ENCODE measurements at regions not wholly inside any gene's neighbourhood (a gene's known extent, or its start where the extent isn't known, plus 50 kb on each side); places are given as distances from the start of the nearest gene placed in this dataset.

DNA sequence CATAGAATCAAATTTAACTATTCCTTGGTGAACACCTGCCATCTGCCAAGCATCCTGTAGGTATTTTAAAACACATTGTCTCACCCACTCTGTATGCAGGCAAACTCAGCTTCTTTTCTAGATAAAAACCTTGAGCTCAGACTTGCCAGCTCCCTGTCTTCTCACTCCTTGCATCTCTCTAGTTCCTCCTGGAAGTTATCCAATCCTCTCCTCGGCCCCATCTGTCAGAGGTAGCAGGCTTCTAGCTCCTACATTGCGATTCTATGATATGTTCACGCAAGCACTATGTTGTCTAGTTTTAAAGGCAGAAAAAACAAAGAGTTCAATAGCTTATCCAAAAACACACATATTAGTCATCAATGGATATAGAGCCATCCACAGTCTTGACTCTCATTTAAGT is 67.0 kb upstream of the APCDD1 start:
- Histone ChIP-seq H4K20me1 (ENCODE audit: control insufficient read depth, insufficient read depth, low read depth, low read length) (no peaks in the 10 kb centered on the region), H3F3A (ENCODE audit: control insufficient read depth, insufficient read depth) (no peaks in the 10 kb centered on the region), H3K9me2 (replicated peaks; ENCODE audit: control insufficient read depth, low read length) (no peaks in the 10 kb centered on the region; the same call in 1 of the 2 replicates), H3K4me2 (ENCODE audit: low read length) (no peak overlapping the region), H3K9me3 (ENCODE audit: control insufficient read depth, insufficient read depth, low read length) (no peaks in the 10 kb centered on the region), H3K4me3 (ENCODE audit: low read length) (no peak overlapping the region), H3K4me1 (ENCODE audit: control insufficient read depth, low read length) (no peaks in the 10 kb centered on the region), H3K27ac (ENCODE audit: low read depth, low read length) (no peak overlapping the region), H3K36me3 (ENCODE audit: control insufficient read depth, low read length) (no peaks in the 10 kb centered on the region), H3K79me2 (ENCODE audit: control insufficient read depth, low read length) (no peaks in the 10 kb centered on the region), H3K27me3 (ENCODE audit: control insufficient read depth, low read length) (peaks cover 3% of the 10 kb centered on the region; the same call in 1 of the 2 replicates)
- TF ChIP-seq, protein P1, sequence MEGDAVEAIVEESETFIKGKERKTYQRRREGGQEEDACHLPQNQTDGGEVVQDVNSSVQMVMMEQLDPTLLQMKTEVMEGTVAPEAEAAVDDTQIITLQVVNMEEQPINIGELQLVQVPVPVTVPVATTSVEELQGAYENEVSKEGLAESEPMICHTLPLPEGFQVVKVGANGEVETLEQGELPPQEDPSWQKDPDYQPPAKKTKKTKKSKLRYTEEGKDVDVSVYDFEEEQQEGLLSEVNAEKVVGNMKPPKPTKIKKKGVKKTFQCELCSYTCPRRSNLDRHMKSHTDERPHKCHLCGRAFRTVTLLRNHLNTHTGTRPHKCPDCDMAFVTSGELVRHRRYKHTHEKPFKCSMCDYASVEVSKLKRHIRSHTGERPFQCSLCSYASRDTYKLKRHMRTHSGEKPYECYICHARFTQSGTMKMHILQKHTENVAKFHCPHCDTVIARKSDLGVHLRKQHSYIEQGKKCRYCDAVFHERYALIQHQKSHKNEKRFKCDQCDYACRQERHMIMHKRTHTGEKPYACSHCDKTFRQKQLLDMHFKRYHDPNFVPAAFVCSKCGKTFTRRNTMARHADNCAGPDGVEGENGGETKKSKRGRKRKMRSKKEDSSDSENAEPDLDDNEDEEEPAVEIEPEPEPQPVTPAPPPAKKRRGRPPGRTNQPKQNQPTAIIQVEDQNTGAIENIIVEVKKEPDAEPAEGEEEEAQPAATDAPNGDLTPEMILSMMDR (IDR thresholded peaks at IDR 0.05; ENCODE audit: low read depth, low read length, poor library complexity, severe bottlenecking), result no peak
- TF ChIP-seq EZH2phosphoT487 (IDR thresholded peaks at IDR 0.05; ENCODE audit: borderline replicate concordance, low read length), result no peak

DNA sequence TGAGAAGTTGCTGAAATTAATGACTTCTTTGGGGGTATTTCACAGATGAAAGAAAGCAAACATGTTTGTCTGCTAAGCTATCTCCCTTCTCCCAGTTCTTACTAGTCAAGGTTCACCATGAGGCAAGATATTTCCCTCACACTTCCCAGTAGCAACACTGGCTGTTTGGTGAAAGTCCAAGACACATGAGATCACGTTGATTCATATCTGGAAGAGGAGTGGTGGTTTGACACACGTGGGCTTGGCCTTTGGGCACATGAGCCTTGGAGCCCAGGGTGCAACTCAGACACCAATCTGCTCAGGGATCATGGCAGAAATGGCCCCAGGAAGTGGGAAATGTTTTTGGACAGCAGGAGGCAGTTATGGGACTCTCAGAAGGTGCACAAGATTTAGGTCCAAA is 66.1 kb upstream of the APCDD1 start:
- no peaks in the 10 kb centered on the region; the same call in 1 of the 2 replicates for H3K9me2 ChIP-seq (replicated peaks; ENCODE audit: control insufficient read depth, low read length)
- no peaks in the 10 kb centered on the region for H4K20me1 ChIP-seq (ENCODE audit: control insufficient read depth, insufficient read depth, low read depth, low read length)
- no peak overlapping the region for H3K4me2 ChIP-seq (ENCODE audit: low read length)
- no peaks in the 10 kb centered on the region for H3K4me1 ChIP-seq (ENCODE audit: control insufficient read depth, low read length)
- no peak for TF ChIP-seq EZH2phosphoT487 (IDR thresholded peaks at IDR 0.05; ENCODE audit: borderline replicate concordance, low read length)
- TF ChIP-seq, protein P1 (IDR thresholded peaks at IDR 0.05; ENCODE audit: low read depth, low read length, poor library complexity, severe bottlenecking), result no peak
- H3F3A ChIP-seq (ENCODE audit: control insufficient read depth, insufficient read depth), result no peaks in the 10 kb centered on the region
- H3K27ac ChIP-seq (ENCODE audit: low read depth, low read length), result no peak overlapping the region
- H3K4me3 ChIP-seq (ENCODE audit: low read length), result no peak overlapping the region
- no peaks in the 10 kb centered on the region for H3K9me3 ChIP-seq (ENCODE audit: control insufficient read depth, insufficient read depth, low read length)
- H3K79me2 ChIP-seq (ENCODE audit: control insufficient read depth, low read length), result no peaks in the 10 kb centered on the region
- no peaks in the 10 kb centered on the region for H3K27me3 ChIP-seq (ENCODE audit: control insufficient read depth, low read length)
- H3K36me3 ChIP-seq (ENCODE audit: control insufficient read depth, low read length), result no peaks in the 10 kb centered on the region

DNA sequence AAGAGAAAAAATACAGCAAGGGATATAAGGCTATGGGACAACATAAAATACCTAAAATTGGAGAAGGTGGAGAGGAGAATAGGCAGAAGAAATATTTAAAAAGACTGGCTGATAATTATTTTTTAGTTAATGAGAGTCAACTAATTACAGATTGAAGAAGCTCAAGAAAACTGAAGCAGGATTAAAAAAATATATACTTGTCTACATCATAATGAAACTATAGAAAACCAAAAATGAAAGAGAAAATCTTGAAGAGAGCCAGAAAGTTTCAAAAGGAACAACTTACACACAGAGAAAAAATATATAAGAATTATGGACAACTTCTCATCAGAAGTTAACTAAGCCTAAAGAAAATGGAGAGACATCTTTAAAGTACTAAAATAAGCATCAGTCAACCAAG is 62.9 kb upstream of the APCDD1 start:
- Histone ChIP-seq H3K9me2 (replicated peaks; ENCODE audit: control insufficient read depth, low read length) (no peaks in the 10 kb centered on the region; the same call in 1 of the 2 replicates), H3K4me2 (ENCODE audit: low read length) (no peak overlapping the region), H3K27me3 (ENCODE audit: control insufficient read depth, low read length) (no peaks in the 10 kb centered on the region), H3K4me3 (ENCODE audit: low read length) (no peak overlapping the region), H3K27ac (ENCODE audit: low read depth, low read length) (no peak overlapping the region), H4K20me1 (ENCODE audit: control insufficient read depth, insufficient read depth, low read depth, low read length) (no peaks in the 10 kb centered on the region), H3K9me3 (ENCODE audit: control insufficient read depth, insufficient read depth, low read length) (no peaks in the 10 kb centered on the region), H3K36me3 (ENCODE audit: control insufficient read depth, low read length) (no peaks in the 10 kb centered on the region), H3K4me1 (ENCODE audit: control insufficient read depth, low read length) (no peaks in the 10 kb centered on the region), H3K79me2 (ENCODE audit: control insufficient read depth, low read length) (no peaks in the 10 kb centered on the region), H3F3A (ENCODE audit: control insufficient read depth, insufficient read depth) (no peaks in the 10 kb centered on the region)
- TF ChIP-seq, protein P1 (IDR thresholded peaks at IDR 0.05; ENCODE audit: low read depth, low read length, poor library complexity, severe bottlenecking), result no peak
- TF ChIP-seq EZH2phosphoT487 (IDR thresholded peaks at IDR 0.05; ENCODE audit: borderline replicate concordance, low read length), result no peak
